ENCODE measurements at regions not wholly inside any gene's neighbourhood (a gene's known extent, or its start where the extent isn't known, plus 50 kb on each side); places are given as distances from the start of the nearest gene placed in this dataset.
"Not testable (repeated sequence)": the region's sequence is repeated elsewhere in the genome, so short reads cannot be mapped to it uniquely, and the experiment has no call there.

GRCh38 chr7:35909870-35910357 is 109.1 kb downstream of the SEPTIN7 start:
- DNase-seq (ENCODE audit: low read depth): no peak

DNA sequence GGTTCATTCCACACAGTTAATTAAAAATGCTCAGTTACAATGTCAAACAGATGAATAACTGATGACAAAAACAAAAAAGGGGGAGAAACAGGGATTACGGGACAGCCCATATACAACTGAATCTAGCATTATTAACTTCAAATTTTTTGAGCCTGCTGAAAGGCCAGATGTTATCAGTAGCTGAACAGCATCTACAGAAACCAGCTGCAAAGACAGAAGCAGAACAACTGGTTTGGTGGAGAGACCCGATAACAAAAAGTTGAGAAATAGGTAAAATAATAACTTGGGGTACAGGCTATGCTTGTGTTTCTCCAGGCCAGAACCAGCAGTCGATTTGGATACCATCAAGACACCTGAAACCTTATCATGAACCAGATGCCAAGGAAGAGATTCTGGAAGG is 109.8 kb downstream of the SEPTIN7 start:
- DNase-seq (ENCODE audit: low read depth): not testable (repeated sequence)

DNA sequence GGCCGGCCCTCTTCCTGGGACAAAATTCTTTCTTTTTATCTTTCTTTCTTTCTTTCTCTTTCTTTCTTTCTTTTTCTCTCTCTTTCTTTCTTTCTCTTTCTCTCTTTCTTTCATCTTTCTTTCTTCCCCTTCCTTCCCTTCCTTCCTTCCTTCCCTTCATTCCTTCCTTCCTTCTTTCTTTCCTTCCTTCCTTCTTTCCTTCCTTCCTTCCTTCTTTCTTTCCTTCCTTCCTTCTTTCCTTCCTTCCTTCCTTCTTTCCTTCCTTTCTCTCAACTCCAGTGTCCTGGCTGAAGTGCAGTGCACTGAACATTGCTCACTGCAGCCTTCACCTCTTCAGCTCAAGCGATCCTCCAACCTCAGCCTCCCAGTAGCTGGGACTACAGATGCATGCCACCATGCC is 112.5 kb downstream of the SEPTIN7 start:
- not testable (repeated sequence) for DNase-seq (ENCODE audit: low read depth)

DNA sequence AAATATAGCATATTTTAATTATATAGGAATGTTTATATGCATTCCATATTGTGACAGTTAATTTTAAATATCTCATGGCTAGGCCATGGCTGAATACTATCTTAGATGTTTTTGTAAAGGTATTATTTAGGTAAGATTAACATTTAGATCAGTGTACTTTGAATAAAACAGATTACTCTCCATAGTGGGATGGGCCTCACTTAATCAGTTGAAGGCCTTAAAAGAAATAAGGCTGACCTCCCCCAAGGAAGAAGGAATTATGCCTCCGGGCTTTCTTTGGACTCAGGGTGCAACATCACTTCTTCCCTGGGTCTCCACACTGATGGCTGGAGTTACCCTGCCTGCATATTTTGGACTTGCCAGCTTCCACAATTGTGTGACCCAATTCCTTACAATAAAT is 113.4 kb downstream of the SEPTIN7 start:
- DNase-seq (ENCODE audit: low read depth): not testable (repeated sequence)

DNA sequence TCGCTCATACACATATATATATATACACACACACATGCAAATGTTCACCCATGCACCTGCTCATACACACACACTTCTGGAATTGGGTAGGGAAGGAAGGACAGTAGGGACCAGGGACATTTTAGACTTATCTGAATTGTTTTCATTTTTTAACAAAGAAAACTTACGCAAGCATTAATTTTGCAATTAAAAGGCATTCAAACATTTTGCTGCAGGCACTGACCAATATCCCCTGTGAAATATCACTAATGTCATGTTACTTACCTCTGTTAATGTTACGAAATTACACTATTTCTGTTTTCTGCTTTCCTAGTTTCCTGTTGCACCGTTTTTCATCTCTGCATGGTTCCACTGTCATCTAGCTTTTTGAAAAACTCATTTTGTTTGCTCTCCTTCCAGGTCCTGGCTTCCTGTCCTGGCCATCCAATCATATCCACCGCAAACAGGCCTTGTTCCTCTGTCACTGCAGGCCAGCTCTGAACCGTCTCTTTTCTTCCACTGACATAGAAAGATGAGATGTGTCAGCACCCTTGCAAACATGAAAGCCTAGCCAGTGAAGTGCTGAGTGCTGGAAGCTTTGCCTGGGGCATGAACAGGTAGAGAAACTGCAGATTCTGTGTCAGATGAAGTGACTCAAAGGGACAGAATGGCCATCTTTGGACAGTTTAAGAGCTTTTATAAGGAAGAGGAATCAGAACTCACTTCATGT is 114.5 kb downstream of the SEPTIN7 start:
- not testable (repeated sequence) for DNase-seq (ENCODE audit: low read depth)

- not testable (repeated sequence) for DNase-seq (ENCODE audit: low read depth)
Measured at GRCh38 chr7:35918217-35918616, 117.4 kb downstream of the SEPTIN7 start.

- not testable (repeated sequence) for DNase-seq (ENCODE audit: low read depth)
Measured at GRCh38 chr7:35919607-35920006, 118.8 kb downstream of the SEPTIN7 start.

DNA sequence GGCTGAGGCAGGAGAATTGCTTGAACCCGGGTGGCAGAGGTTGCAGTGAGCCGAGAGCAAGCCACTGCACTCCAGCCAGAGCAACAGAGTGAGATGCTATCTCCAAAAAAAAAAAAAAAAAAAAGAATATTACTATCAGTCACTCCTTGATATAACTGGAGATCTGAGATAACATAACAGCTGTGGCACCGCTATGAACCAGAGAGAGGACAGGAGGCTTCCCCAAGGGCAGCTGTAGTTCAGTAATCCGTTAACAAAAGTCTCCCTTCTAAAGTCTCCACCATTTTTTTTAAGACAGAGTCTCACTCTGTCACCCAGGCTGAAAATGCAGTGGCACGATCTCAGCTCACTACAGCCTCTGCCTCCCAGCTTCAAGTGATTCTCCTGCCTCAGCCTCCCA is 120.5 kb downstream of the SEPTIN7 start:
- not testable (repeated sequence) for DNase-seq (ENCODE audit: low read depth)

DNA sequence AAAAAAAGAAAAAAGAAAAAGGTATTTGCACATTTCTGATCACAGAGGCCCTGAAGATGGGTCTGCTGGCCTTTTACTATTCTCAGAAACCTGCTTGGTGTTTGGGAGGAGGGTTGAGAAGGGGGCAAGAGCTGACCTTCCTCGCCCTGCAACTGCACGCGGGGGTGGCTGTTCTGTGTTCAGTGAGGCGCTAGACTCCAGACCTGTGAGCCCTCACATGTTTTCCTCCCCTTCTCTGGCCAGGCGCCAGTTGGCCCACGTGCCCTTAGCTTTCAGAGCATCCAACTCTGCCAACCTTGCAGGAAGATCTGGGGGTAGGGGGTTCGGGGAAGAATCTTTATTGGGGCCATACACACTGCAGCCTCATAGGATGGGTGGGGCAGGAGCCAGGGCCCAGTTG is 123.8 kb downstream of the SEPTIN7 start:
- not testable (repeated sequence) for DNase-seq (ENCODE audit: low read depth)

DNA sequence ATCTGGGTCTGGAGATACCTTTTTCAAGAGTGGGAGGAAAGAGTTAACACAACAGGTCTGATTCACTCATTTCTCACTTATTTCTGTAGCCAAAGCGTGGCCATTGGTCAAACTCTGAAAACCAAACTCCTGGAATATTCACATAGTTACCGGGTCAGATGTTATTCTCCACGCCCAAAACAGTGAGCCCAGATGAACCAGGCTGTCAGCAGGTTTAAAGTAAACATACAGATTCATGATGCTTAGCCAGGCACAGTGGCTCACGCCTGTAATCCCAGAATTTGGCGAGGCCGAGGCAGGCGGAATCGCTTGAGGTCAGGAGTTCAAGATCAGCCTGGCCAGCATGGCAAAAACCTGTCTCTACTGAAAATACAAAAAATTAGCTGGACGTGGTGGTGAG is 126.1 kb downstream of the SEPTIN7 start:
- not testable (repeated sequence) for DNase-seq (ENCODE audit: low read depth)

- DNase-seq (ENCODE audit: low read depth): not testable (repeated sequence)
Measured at GRCh38 chr7:35931134-35931533, 130.3 kb downstream of the SEPTIN7 start.

DNA sequence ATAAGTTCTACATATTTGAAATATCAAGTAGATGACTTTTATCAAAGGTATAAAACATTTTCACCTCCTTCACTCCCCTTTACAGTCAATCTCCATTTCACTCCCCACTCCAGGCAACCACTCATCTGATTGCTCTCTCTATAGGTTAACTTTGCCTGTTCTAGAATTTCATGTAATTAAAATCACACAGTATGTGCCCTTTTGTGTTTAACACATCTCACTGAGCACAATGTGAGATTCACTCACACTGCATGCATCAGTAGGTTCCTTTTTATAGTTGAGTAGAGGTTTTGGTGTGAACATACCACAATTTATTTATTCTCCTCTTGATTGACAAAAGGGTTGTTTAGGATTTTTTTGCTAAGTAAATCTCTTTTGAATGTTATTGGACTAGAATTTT is 130.7 kb downstream of the SEPTIN7 start:
- not testable (repeated sequence) for DNase-seq (ENCODE audit: low read depth)

DNA sequence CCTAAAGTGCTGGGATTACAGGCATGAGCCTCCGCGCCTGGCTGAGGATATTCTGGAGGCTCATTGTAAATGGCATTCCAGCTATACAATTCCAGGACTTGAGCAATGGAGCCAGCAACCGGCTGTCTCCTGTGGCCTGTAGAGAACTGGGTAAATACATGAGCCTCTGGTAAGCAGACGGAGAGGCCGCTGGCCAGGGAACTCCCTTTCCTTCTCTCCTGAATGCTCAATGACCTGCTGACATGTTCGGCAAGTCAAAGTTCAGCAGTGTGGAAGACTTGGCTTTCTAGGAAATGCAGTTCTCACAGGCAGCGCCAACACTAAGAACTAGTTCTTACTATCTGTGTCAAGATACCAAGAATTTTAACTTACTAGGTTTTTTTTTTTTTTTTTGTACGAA is 139.8 kb downstream of the SEPTIN7 start:
- not testable (repeated sequence) for DNase-seq (ENCODE audit: low read depth)

DNA sequence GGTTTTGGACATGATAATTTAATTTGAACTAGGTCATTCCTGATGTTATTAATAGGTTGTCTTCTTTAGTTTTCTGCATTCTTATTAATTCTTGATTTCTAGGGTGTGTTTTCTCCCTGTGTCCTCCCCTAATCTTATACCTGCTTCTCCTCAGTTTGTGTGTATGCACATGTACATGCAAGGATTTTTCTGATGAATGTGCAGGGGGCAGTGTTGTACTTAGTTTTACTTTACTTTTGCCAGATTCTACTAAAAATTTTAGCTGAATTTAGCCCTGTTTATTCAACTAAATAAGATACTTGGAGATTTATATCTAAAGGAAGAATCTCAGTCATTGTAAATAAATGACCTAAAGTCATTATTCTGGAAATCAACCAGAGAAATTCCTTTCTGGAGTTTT is 144.8 kb downstream of the SEPTIN7 start:
- DNase-seq (ENCODE audit: low read depth): not testable (repeated sequence)

- not testable (repeated sequence) for DNase-seq (ENCODE audit: low read depth)
Measured at GRCh38 chr7:35955735-35956134, 154.9 kb downstream of the SEPTIN7 start.

- not testable (repeated sequence) for DNase-seq (ENCODE audit: low read depth)
Measured at GRCh38 chr7:35956988-35957387, 156.1 kb downstream of the SEPTIN7 start.

DNA sequence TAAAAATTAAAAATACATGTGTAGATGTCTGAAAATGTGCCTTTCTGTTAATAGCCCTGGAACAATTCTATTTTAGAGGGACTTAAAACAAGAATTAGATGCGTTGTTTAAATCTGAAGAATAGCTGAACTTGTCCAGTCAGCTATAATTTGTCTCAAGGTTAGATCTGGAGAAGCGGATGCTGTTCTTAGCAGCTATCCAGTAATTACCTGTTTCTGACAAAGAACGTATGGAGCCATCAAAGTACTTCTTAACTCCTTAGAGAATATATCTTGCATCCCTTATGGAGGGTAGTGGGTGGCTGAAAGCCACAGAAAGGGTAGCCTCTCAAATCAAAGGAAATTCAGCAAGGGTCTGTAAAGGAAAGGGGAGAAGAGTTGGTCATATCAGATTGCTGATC is 160.4 kb downstream of the SEPTIN7 start:
- DNase-seq (ENCODE audit: low read depth): not testable (repeated sequence)

DNA sequence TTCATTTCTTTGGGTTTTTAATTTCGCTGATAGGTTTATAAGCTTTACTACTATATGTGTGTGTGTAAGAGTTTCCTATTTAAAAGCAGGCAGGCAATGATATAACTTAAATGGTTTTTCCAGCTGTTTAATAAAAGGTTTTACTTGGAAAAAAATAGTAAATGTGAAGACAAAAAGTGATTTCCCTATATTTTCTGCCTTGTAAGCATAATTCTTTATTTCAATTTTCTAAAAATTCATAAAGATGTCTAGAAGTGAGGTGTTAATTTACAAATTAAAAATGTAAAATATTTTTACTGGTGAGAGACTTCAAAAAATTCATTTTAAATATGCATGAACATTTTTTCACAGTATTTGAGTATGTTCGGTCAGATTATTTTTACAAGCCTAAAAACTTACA is 161.8 kb downstream of the SEPTIN7 start:
- not testable (repeated sequence) for DNase-seq (ENCODE audit: low read depth)

DNA sequence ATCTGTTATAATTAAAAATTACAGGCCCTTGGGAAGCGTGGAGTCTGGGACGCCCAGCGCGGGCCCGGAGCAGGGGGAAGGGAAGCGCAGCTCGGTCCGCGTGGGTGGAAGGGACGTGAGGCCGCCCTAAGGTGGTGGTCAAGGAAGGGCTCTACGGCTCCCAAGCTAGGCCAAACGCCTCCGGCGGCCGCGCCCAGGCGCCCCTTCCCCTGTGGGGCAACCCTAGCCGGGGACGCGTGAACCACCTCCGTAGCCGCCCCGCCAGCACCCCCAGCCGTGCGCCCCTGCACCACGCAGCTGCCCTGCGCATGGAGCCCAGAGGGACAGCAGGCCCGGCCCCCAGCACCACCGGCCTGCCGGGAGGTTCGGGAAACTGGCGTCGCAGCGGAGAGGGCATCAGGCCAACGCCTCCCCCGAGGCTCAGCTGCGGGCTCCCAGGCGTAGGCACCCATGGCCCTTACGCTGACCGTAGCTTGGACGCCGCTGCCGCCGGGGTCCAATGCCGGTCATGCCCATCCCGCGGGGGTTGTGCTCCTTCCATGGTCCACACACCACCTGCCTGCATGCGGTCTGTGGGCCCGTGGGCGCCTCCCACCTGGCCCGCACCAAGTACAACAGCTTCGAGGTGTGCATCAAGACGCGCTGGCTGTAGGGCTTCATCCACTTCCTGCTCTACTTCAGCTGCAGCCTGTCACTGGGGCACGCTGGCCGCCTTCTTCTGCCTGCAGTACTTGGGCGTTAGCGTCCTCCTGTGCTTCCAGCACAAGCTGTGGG is 166.7 kb downstream of the SEPTIN7 start:
- DNase-seq (ENCODE audit: low read depth): no peak

DNA sequence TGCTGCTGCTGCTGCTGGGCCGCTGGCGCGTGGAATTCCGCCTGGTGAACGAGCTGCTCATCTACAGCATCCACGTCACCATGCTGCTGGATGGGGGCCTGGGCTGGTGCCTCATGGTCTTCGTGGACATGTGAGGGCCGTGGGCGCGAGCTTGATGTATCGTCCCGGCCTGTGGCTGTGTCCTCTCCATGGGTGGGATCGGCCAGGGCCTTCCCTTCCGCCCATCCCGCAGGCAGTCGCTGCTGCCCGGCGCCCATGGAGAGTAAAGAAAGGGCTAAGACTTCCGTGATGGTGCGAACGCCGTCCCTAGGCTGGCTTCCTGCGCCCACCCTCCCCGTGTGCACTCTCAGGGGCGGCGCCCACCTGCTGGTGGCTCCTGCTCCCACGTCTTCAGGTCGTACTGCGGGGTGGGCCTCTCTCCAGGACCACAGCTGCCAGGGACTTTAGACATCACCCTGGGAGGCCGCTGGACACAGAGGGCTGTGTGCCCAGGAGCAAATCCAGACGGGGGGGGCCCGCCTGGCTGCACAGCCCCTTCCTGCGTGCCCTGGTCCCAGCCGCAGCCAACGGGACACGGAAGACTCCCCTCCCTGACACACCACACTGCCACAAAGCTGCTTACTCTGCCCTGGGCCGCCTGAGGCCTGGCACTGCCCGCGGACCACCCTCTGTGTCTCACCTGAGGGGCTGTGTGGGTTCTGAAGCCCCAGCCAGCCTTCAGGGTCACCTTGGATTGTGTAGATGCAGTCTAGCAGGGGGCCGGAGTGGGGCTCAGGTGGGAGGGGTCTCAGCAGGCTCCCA is 167.5 kb downstream of the SEPTIN7 start:
- DNase-seq (ENCODE audit: low read depth): no peak

DNA sequence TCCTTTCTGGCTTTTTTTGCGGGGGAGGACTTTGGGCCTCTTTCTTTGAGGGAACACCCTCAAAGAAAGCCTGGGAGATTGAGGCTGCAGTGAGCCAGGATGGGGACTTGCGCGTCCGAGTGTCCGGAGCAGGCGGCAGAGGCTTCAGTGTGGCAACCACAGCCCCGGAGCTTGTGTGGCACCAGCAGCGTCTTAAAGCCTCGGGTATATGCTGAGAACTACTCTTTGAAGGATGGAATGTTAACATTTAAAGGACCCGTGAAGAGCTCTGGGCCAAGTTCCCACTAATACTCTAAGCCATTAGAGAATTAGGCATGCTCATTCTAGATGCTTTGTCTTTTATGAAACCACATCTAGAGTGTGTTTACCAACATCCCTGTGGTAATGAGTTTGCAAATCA is 168.2 kb downstream of the SEPTIN7 start:
- DNase-seq (ENCODE audit: low read depth): no peak

DNA sequence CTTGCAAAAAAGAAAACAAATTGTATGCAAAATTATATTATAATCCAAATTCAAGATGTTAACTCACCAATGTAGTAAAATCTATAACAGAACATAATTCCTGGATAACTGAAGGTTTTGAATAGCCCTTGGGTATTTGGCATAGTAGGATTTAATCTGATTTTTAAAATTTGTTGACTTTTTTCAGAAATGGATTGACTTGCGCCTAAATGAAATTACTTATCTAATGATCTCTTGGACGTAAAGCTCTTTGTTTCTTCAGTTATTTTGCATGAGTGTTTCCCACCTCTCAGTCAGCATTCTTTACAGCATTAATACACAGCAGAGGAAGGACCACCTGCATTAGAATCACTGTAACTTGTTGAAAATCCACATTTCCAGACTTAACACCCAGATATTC is 169.6 kb downstream of the SEPTIN7 start:
- no peak for DNase-seq (ENCODE audit: low read depth)
